Retina (tissue), 1 donor: ENCODE measurements at regions not wholly inside any gene's neighbourhood (a gene's known extent, or its start where the extent isn't known, plus 50 kb on each side); places are given as distances from the start of the nearest gene placed in this dataset.

Experiments used
- DNase-seq: peaks from one replicate; pipeline ENCODE4 v3.0.0-alpha.2; 2016

- no peak for DNase-seq
Observed at GRCh38 chr1:238143038-238143437, 252.3 kb upstream of the ZP4 start.

GRCh38 chr1:238141353-238141752 is 250.6 kb upstream of the ZP4 start:
- DNase-seq = no peak

GRCh38 chr1:238139713-238140112 is 249.0 kb upstream of the ZP4 start:
- no peak for DNase-seq

GRCh38 chr1:238138059-238138626 is 247.4 kb upstream of the ZP4 start:
- no peak for DNase-seq

- DNase-seq = no peak
Observed at GRCh38 chr1:238135708-238136664, 245.3 kb upstream of the ZP4 start.

- DNase-seq = no peak
Observed at GRCh38 chr1:238129677-238130076, 239.0 kb upstream of the ZP4 start.

- no peak for DNase-seq
Observed at GRCh38 chr1:238123201-238123600, 232.5 kb upstream of the ZP4 start.

GRCh38 chr1:238119861-238120260 is 229.1 kb upstream of the ZP4 start:
- no peak for DNase-seq

GRCh38 chr1:238119060-238119459 is 228.3 kb upstream of the ZP4 start:
- no peak for DNase-seq

- no peak for DNase-seq
Observed at GRCh38 chr1:238115852-238116251, 225.1 kb upstream of the ZP4 start.

GRCh38 chr1:238112952-238113621 is 222.4 kb upstream of the ZP4 start:
- no peak for DNase-seq

- DNase-seq = no peak
Observed at GRCh38 chr1:238111516-238111915, 220.8 kb upstream of the ZP4 start.

GRCh38 chr1:238111081-238111480 is 220.4 kb upstream of the ZP4 start:
- no peak for DNase-seq

- no peak for DNase-seq
Observed at GRCh38 chr1:238108417-238108816, 217.7 kb upstream of the ZP4 start.

- no peak for DNase-seq
Observed at GRCh38 chr1:238107322-238107721, 216.6 kb upstream of the ZP4 start.

GRCh38 chr1:238104752-238105151 is 214.0 kb upstream of the ZP4 start:
- no peak for DNase-seq

GRCh38 chr1:238101923-238102322 is 211.2 kb upstream of the ZP4 start:
- no peak for DNase-seq

- DNase-seq = no peak
Observed at GRCh38 chr1:238099871-238100270, 209.1 kb upstream of the ZP4 start.

GRCh38 chr1:238089615-238090014 is 198.9 kb upstream of the ZP4 start:
- no peak for DNase-seq

- DNase-seq = no peak
Observed at GRCh38 chr1:238088560-238089290, 198.0 kb upstream of the ZP4 start.

GRCh38 chr1:238073991-238074390 is 183.3 kb upstream of the ZP4 start:
- no peak for DNase-seq

- no peak for DNase-seq
Observed at GRCh38 chr1:238071061-238071460, 180.3 kb upstream of the ZP4 start.

- DNase-seq = peak; percentile 54
Observed at GRCh38 chr1:238063454-238063853, 172.7 kb upstream of the ZP4 start.
